WTC11 (cell line): ENCODE measurements at regions not wholly inside any gene's neighbourhood (a gene's known extent, or its start where the extent isn't known, plus 50 kb on each side); places are given as distances from the start of the nearest gene placed in this dataset.
"Not testable (repeated sequence)": the region's sequence is repeated elsewhere in the genome, so short reads cannot be mapped to it uniquely, and the experiment has no call there.

Experiments used
- ATAC-seq: fragments of 200-7000 bp; cut with Tn5 transposase; 2 replicates; pipeline ENCODE4 v1.10.0; 2021; ENCODE audit warnings: mild to moderate bottlenecking, moderate library complexity
- CTCF ChIA-PET: fragments of 300-600 bp; sonication (Branson Sonifier 250); formaldehyde crosslinking; loops from one replicate; lab custom pipeline; 2021; ENCODE audit warnings: antibody characterized with exemption; lab: Charles Lee
- POLR2A ChIA-PET: fragments of 350-600 bp; sonication (Branson Sonifier 250); formaldehyde crosslinking; loops from one replicate; lab custom pipeline; 2021; ENCODE audit warnings: antibody characterized with exemption; lab: Charles Lee
- DNase-seq: peaks from one replicate; pipeline ENCODE4 v3.0.0; 2021; ENCODE audit warnings: low spot score
- H3K27ac Mint-ChIP-seq: 2 replicates; pipeline ENCODE4 v1.8.0; 2021; ENCODE audit warnings: mixed read lengths
- H3K27me3 Mint-ChIP-seq: 2 replicates; pipeline ENCODE4 v1.8.0; 2021; ENCODE audit warnings: low read depth, mild to moderate bottlenecking, moderate library complexity, mixed read lengths
- H3K36me3 Mint-ChIP-seq: 2 replicates; pipeline ENCODE4 v1.8.0; 2021; ENCODE audit warnings: mixed read lengths
- H3K4me1 Mint-ChIP-seq: 2 replicates; pipeline ENCODE4 v1.8.0; 2022; ENCODE audit warnings: mixed read lengths
- H3K4me3 Mint-ChIP-seq: 2 replicates; pipeline ENCODE4 v1.8.0; 2021; ENCODE audit warnings: mild to moderate bottlenecking, moderate library complexity, mixed read lengths
- H3K9me3 Mint-ChIP-seq: 2 replicates; pipeline ENCODE4 v1.8.0; 2021; ENCODE audit warnings: mixed read lengths
- GRHL2 ChIP-seq: fragments of 250-450 bp; sonication (Bioruptor Pico); IDR thresholded peaks from 2 replicates; pipeline ENCODE4 v1.8.0; 2022; ENCODE audit warnings: mild to moderate bottlenecking, moderate library complexity; ENCODE audit not compliant: insufficient replicate concordance, severe bottlenecking
- GTF2I ChIP-seq: fragments of 250-450 bp; sonication (Bioruptor Pico); conservative IDR thresholded peaks from 2 replicates; pipeline ENCODE4 v1.4.0; 2021; ENCODE audit warnings: mild to moderate bottlenecking
- RELA ChIP-seq: sonication (generic); formaldehyde crosslinking; IDR thresholded peaks from 2 replicates; pipeline ENCODE4 v1.8.1; 2022; ENCODE audit warnings: missing genetic modification reagents, mild to moderate bottlenecking, borderline replicate concordance
- SP1 ChIP-seq: sonication (generic); formaldehyde crosslinking; conservative IDR thresholded peaks from 2 replicates; pipeline ENCODE4 v1.8.1; 2022; ENCODE audit warnings: missing genetic modification reagents
- ZNF138 ChIP-seq: sonication (generic); formaldehyde crosslinking; conservative IDR thresholded peaks from 2 replicates; pipeline ENCODE4 v1.8.1; 2022; ENCODE audit warnings: mild to moderate bottlenecking, moderate library complexity, missing genetic modification reagents
- ZNF671 ChIP-seq: fragments of 250-450 bp; sonication (Bioruptor Pico); IDR thresholded peaks from 2 replicates; pipeline ENCODE4 v1.8.0; 2021; ENCODE audit warnings: mild to moderate bottlenecking
- TF ChIP-seq, protein P1 (sequence below): fragments of 250-450 bp; sonication (Bioruptor Pico); IDR thresholded peaks from 2 replicates; pipeline ENCODE4 v2.1.2; 2022; ENCODE audit warnings: mild to moderate bottlenecking, moderate library complexity
- TF ChIP-seq, protein P2 (sequence below): sonication (generic); formaldehyde crosslinking; IDR thresholded peaks from 2 replicates; pipeline ENCODE4 v1.8.1; 2022; ENCODE audit warnings: low read depth, missing genetic modification reagents, borderline replicate concordance
- TF ChIP-seq, protein P3 (sequence below): sonication (generic); formaldehyde crosslinking; IDR thresholded peaks from 2 replicates; pipeline ENCODE4 v1.8.0; 2022; ENCODE audit warnings: mild to moderate bottlenecking, missing genetic modification reagents
- TF ChIP-seq, protein P4 (sequence below): sonication (generic); formaldehyde crosslinking; IDR thresholded peaks from 2 replicates; pipeline ENCODE4 v1.8.1; 2023; ENCODE audit warnings: mild to moderate bottlenecking, missing genetic modification reagents
- TF ChIP-seq, protein P5 (sequence below): sonication (generic); formaldehyde crosslinking; IDR thresholded peaks from 2 replicates; pipeline ENCODE4 v1.8.1; 2022; ENCODE audit warnings: missing genetic modification reagents, borderline replicate concordance
- TF ChIP-seq, protein P6 (sequence below): fragments of 200-600 bp; IDR thresholded peaks from 2 replicates; pipeline ENCODE4 v1.8.0; 2022; ENCODE audit warnings: antibody characterized with exemption

DNA sequence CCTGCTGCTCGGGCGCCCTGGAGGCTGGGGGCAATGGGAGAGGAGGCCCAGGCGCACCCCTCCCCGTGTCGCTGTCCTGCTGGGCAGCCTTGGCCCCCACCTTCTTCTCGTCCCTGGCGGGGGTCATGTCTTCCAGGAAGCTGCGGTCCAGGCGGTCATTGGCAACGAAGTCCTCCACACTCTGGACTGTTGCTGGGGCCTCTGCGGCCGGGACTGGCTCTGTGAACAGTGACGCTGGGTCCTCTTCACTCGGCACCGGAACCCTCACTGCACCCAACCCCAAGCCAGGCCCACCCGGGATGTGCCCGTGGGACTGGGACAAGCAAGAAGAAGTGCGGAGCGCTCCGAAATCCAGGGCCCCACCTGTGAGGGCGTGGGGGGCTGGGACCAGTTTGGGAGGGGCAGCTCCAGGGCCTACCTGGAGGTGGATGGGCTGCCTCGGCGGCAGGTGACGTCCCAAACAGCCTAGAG lies 308.0 kb downstream of the CCDC74A start (continued):
- TF ChIP-seq, protein P1, sequence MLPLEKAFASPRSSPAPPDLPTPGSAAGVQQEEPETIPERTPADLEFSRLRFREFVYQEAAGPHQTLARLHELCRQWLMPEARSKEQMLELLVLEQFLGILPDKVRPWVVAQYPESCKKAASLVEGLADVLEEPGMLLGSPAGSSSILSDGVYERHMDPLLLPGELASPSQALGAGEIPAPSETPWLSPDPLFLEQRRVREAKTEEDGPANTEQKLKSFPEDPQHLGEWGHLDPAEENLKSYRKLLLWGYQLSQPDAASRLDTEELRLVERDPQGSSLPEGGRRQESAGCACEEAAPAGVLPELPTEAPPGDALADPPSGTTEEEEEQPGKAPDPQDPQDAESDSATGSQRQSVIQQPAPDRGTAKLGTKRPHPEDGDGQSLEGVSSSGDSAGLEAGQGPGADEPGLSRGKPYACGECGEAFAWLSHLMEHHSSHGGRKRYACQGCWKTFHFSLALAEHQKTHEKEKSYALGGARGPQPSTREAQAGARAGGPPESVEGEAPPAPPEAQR (CRISPR knock-in tag) = no peak
- no peak for TF ChIP-seq GTF2I
- no peak for TF ChIP-seq GRHL2 (CRISPR knock-in tag)
- TF ChIP-seq ZNF671 (CRISPR knock-in tag) = no peak
- TF ChIP-seq, protein P2, sequence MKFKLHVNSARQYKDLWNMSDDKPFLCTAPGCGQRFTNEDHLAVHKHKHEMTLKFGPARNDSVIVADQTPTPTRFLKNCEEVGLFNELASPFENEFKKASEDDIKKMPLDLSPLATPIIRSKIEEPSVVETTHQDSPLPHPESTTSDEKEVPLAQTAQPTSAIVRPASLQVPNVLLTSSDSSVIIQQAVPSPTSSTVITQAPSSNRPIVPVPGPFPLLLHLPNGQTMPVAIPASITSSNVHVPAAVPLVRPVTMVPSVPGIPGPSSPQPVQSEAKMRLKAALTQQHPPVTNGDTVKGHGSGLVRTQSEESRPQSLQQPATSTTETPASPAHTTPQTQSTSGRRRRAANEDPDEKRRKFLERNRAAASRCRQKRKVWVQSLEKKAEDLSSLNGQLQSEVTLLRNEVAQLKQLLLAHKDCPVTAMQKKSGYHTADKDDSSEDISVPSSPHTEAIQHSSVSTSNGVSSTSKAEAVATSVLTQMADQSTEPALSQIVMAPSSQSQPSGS (CRISPR knock-in tag) = no peak
- TF ChIP-seq ZNF138 (CRISPR knock-in tag) = no peak
- TF ChIP-seq, protein P3, sequence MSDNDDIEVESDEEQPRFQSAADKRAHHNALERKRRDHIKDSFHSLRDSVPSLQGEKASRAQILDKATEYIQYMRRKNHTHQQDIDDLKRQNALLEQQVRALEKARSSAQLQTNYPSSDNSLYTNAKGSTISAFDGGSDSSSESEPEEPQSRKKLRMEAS (CRISPR knock-in tag) = no peak
- TF ChIP-seq, protein P4, sequence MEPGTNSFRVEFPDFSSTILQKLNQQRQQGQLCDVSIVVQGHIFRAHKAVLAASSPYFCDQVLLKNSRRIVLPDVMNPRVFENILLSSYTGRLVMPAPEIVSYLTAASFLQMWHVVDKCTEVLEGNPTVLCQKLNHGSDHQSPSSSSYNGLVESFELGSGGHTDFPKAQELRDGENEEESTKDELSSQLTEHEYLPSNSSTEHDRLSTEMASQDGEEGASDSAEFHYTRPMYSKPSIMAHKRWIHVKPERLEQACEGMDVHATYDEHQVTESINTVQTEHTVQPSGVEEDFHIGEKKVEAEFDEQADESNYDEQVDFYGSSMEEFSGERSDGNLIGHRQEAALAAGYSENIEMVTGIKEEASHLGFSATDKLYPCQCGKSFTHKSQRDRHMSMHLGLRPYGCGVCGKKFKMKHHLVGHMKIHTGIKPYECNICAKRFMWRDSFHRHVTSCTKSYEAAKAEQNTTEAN (CRISPR knock-in tag) = no peak
- TF ChIP-seq, protein P5, sequence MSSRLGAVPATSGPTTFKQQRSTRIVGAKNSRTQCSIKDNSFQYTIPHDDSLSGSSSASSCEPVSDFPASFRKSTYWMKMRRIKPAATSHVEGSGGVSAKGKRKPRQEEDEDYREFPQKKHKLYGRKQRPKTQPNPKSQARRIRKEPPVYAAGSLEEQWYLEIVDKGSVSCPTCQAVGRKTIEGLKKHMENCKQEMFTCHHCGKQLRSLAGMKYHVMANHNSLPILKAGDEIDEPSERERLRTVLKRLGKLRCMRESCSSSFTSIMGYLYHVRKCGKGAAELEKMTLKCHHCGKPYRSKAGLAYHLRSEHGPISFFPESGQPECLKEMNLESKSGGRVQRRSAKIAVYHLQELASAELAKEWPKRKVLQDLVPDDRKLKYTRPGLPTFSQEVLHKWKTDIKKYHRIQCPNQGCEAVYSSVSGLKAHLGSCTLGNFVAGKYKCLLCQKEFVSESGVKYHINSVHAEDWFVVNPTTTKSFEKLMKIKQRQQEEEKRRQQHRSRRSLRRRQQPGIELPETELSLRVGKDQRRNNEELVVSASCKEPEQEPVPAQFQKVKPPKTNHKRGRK = no peak
- TF ChIP-seq SP1 (CRISPR knock-in tag) = no peak
- TF ChIP-seq RELA (CRISPR knock-in tag) = no peak

DNA sequence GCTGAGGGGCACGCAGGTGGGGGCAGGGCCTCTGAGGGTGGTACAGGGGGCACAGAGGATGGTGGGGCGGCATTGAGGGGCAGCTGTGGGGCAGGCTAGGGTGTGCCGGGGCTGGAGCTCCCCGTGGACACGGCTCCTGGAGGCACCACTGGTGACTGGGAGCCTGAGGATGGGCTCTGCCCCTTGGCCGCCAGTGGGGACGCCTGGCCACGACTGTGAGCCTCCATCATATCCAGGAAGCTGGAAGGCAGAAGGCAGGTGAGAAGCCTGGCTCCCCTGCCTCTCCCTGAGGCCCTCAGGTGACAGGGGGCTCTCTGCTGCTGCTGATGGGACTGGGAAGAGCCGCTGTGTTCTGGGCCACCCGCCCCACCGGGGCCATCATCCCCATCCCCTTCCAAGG lies 308.4 kb downstream of the CCDC74A start:
- H3K27me3 Mint-ChIP-seq, ATAC-seq, DNase-seq, CTCF ChIA-PET, POLR2A ChIA-PET, H3K4me1 Mint-ChIP-seq, H3K9me3 Mint-ChIP-seq, H3K27ac Mint-ChIP-seq, H3K4me3 Mint-ChIP-seq, H3K36me3 Mint-ChIP-seq: not testable (repeated sequence)

DNA sequence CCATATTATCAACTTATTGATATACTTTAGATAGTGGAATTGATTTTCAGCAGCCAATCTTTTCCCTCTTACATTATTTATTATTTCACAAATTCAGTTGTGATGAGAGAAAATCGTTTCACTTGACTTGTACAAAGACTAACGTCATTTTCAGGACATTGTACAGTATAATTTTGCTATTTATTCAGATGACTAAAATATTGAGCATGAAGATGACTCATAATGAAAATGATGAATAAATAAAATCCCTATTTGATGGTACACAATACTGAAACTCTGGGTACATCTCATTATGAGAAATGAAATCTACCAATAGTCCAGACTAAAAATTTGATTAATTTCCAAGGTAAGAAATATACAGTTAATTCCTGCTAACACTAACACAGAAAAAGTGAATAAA lies 316.4 kb downstream of the CCDC74A start:
- H3K4me3 Mint-ChIP-seq, H3K27ac Mint-ChIP-seq, POLR2A ChIA-PET, H3K9me3 Mint-ChIP-seq, CTCF ChIA-PET, H3K27me3 Mint-ChIP-seq, H3K4me1 Mint-ChIP-seq, DNase-seq, ATAC-seq, H3K36me3 Mint-ChIP-seq: not testable (repeated sequence)

DNA sequence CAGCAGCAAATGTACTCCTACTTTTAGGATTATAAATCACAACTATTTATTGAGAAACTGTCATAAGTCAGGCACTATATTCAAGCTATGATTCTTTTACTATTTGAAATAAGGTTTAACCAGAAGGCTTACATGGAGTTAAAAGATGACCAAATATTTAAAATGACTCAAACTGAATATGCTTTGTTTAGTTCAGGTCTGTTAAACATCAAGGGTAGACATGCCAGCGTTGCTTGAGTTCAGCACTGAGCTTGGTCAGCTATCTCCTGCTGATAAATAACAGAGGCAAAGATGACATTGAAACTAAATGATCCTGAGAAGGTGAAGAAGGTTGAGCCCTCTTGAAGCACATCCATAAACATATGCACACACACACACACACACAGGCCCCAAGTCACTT lies 305.6 kb downstream of the ANKRD30BL start:
- H3K27me3 Mint-ChIP-seq, POLR2A ChIA-PET, H3K9me3 Mint-ChIP-seq, H3K4me3 Mint-ChIP-seq, H3K4me1 Mint-ChIP-seq, H3K36me3 Mint-ChIP-seq, ATAC-seq, H3K27ac Mint-ChIP-seq, CTCF ChIA-PET, DNase-seq: not testable (repeated sequence)

DNA sequence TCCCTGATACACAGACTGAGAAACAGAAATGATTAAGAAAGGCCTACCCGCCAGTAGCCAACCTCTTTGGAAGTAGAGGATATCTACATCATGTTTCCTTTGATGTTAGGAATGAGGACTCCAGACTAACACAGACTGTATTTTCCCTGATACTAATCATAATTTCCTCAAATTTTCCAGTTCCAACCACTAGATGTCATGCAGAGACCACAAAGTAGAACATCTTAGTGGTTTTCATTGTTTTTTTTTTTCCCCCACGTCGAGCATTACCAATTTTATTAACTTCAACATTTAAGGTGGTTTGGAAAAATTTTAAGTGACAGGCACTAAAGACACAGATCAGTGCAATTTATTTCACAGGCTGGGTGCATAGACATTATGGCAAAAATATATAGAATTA lies 303.6 kb downstream of the ANKRD30BL start:
- H3K4me1 Mint-ChIP-seq, H3K4me3 Mint-ChIP-seq, H3K9me3 Mint-ChIP-seq, CTCF ChIA-PET, H3K27me3 Mint-ChIP-seq, DNase-seq, POLR2A ChIA-PET, H3K36me3 Mint-ChIP-seq, H3K27ac Mint-ChIP-seq: not testable (repeated sequence)
- TF ChIP-seq, protein P6, sequence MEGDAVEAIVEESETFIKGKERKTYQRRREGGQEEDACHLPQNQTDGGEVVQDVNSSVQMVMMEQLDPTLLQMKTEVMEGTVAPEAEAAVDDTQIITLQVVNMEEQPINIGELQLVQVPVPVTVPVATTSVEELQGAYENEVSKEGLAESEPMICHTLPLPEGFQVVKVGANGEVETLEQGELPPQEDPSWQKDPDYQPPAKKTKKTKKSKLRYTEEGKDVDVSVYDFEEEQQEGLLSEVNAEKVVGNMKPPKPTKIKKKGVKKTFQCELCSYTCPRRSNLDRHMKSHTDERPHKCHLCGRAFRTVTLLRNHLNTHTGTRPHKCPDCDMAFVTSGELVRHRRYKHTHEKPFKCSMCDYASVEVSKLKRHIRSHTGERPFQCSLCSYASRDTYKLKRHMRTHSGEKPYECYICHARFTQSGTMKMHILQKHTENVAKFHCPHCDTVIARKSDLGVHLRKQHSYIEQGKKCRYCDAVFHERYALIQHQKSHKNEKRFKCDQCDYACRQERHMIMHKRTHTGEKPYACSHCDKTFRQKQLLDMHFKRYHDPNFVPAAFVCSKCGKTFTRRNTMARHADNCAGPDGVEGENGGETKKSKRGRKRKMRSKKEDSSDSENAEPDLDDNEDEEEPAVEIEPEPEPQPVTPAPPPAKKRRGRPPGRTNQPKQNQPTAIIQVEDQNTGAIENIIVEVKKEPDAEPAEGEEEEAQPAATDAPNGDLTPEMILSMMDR = 0 out of 2 replicates have a peak, but pooled peaks have one; percentile 22
- ATAC-seq = peak; percentile 36; the same call in 1 of the 2 replicates
